IMR-90 (cell line): ENCODE measurements at regions not wholly inside any gene's neighbourhood (a gene's known extent, or its start where the extent isn't known, plus 50 kb on each side); places are given as distances from the start of the nearest gene placed in this dataset.

Source experiments
- ATAC-seq: fragments of 200-7000 bp; cut with Tn5 transposase; 2 replicates; pipeline ENCODE4 v1.9.1; 2020; ENCODE audit warnings: low read depth, mild to moderate bottlenecking, moderate library complexity
- BruUV-seq: library from RNA; stranded (reverse); fragments of 400-500 nt; replicated peaks from 2 replicates; lab custom pipeline; 2021; lab: Mats Ljungman, UMichigan
- CTCF ChIA-PET: fragments of 300-600 bp; formaldehyde crosslinking; extraction: SDS; loops from one replicate; lab custom pipeline; 2021; ENCODE audit warnings: antibody characterized with exemption; lab: Yijun Ruan, JAX
- POLR2A ChIA-PET: fragments of 300-600 bp; sonication (Branson Sonifier 250); formaldehyde crosslinking; loops from one replicate; lab custom pipeline; 2022; ENCODE audit warnings: antibody characterized with exemption; ENCODE audit not compliant: unreplicated experiment; lab: Charles Lee
- DNase-seq: peaks from one replicate; pipeline ENCODE4 v3.0.0; 2013
- H2AFZ ChIP-seq: replicated peaks from 2 replicates; pipeline ENCODE3; 2013; ENCODE audit warnings: low read length, mild to moderate bottlenecking; ENCODE audit not compliant: poor library complexity
- H2AK5ac ChIP-seq: 2 replicates; pipeline ENCODE4 v1.6.1; 2013; ENCODE audit warnings: low read depth, low read length, inconsistent platforms
- H2AK9ac ChIP-seq: replicated peaks from 2 replicates; pipeline ENCODE3; 2013; ENCODE audit warnings: mild to moderate bottlenecking, low read depth, low read length, moderate library complexity; ENCODE audit not compliant: poor library complexity
- H2BK120ac ChIP-seq: 2 replicates; pipeline ENCODE4 v1.6.1; 2013; ENCODE audit warnings: low read depth, low read length, inconsistent platforms
- H2BK15ac ChIP-seq: 3 replicates; pipeline ENCODE4 v1.6.1; 2013; ENCODE audit warnings: low read depth, low read length, inconsistent platforms
- H2BK20ac ChIP-seq: 2 replicates; pipeline ENCODE4 v1.6.1; 2013; ENCODE audit warnings: low read depth, mild to moderate bottlenecking, inconsistent platforms, low read length, moderate library complexity
- H2BK5ac ChIP-seq: 2 replicates; pipeline ENCODE4 v1.6.1; 2013; ENCODE audit warnings: mild to moderate bottlenecking, low read depth, low read length, inconsistent platforms; ENCODE audit not compliant: poor library complexity, severe bottlenecking
- H3K14ac ChIP-seq: replicated peaks from 2 replicates; pipeline ENCODE4 v1.6.1; 2013; ENCODE audit warnings: low read depth, low read length, inconsistent platforms
- H3K18ac ChIP-seq: 2 replicates; pipeline ENCODE4 v1.6.1; 2013; ENCODE audit warnings: low read depth, low read length, control low read depth
- H3K23ac ChIP-seq: 2 replicates; pipeline ENCODE4 v1.6.1; 2013; ENCODE audit warnings: low read depth, low read length, inconsistent platforms
- H3K27ac ChIP-seq: 2 replicates; pipeline ENCODE4 v1.5.1; 2013; ENCODE audit warnings: mild to moderate bottlenecking, control low read depth, low read length; ENCODE audit not compliant: insufficient read depth
- H3K27me3 ChIP-seq: 2 replicates; pipeline ENCODE4 v1.6.1; 2013; ENCODE audit warnings: low read length; ENCODE audit not compliant: control insufficient read depth, insufficient read depth
- H3K36me3 ChIP-seq: 2 replicates; pipeline ENCODE4 v1.6.1; 2013; ENCODE audit warnings: low read length, mixed read lengths; ENCODE audit not compliant: control insufficient read depth, insufficient read depth
- H3K4ac ChIP-seq: 2 replicates; pipeline ENCODE4 v1.6.1; 2013; ENCODE audit warnings: low read depth, low read length, inconsistent platforms
- H3K4me1 ChIP-seq: 2 replicates; pipeline ENCODE4 v1.6.1; 2013; ENCODE audit warnings: low read length, mixed read lengths; ENCODE audit not compliant: control insufficient read depth, insufficient read depth
- H3K4me2 ChIP-seq: 2 replicates; pipeline ENCODE4 v1.6.1; 2013; ENCODE audit warnings: low read depth, mild to moderate bottlenecking, control low read depth, low read length, moderate library complexity
- H3K4me3 ChIP-seq: 2 replicates; pipeline ENCODE4 v1.5.1; 2013; ENCODE audit warnings: low read depth, mild to moderate bottlenecking, control low read depth, low read length, moderate library complexity; ENCODE audit not compliant: insufficient read depth
- H3K56ac ChIP-seq: 2 replicates; pipeline ENCODE4 v1.6.1; 2013; ENCODE audit warnings: low read length, inconsistent platforms; ENCODE audit not compliant: insufficient read depth; ENCODE audit errors: extremely low read depth
- H3K79me1 ChIP-seq, 2 experiments: 2 replicates each; pipeline ENCODE4 v1.6.1; 2013; ENCODE audit warnings: low read length in 2 of 2, inconsistent platforms in 1 of 2, low read depth in 1 of 2
- H3K9ac ChIP-seq: 2 replicates; pipeline ENCODE4 v1.6.1; 2013; ENCODE audit warnings: low read depth, low read length, control low read depth
- H3K9me1 ChIP-seq: 2 replicates; pipeline ENCODE4 v1.6.1; 2013; ENCODE audit warnings: low read length, inconsistent platforms; ENCODE audit not compliant: insufficient read depth
- H3K9me3 ChIP-seq: 2 replicates; pipeline ENCODE4 v1.6.1; 2013; ENCODE audit warnings: low read length; ENCODE audit not compliant: control insufficient read depth, insufficient read depth
- H4K20me1 ChIP-seq: 2 replicates; pipeline ENCODE4 v1.6.1; 2013; ENCODE audit warnings: low read length, inconsistent platforms; ENCODE audit not compliant: insufficient read depth
- H4K5ac ChIP-seq: 2 replicates; pipeline ENCODE4 v1.6.1; 2013; ENCODE audit warnings: mild to moderate bottlenecking, low read depth, low read length, control low read depth
- H4K8ac ChIP-seq, 2 experiments: 2 replicates each; pipeline ENCODE4 v1.6.1; 2013; ENCODE audit warnings: low read depth in 2 of 2, low read length in 2 of 2, control low read depth in 1 of 2, inconsistent platforms in 1 of 2
- H4K91ac ChIP-seq: 2 replicates; pipeline ENCODE4 v1.6.1; 2013; ENCODE audit warnings: low read depth, low read length, inconsistent platforms; ENCODE audit not compliant: insufficient read depth
- BHLHE40 ChIP-seq: fragments of 150-350 bp; IDR thresholded peaks from 2 replicates; pipeline ENCODE4 v1.6.1; 2016; ENCODE audit warnings: mild to moderate bottlenecking, low read depth, low read length
- CEBPB ChIP-seq: IDR thresholded peaks from 2 replicates; pipeline ENCODE4 v1.6.1; 2012; ENCODE audit warnings: low read depth, low read length, improper control_type of control experiment
- CHD1 ChIP-seq: IDR thresholded peaks from 2 replicates; pipeline ENCODE4 v1.6.1; 2012; ENCODE audit warnings: low read depth, low read length, improper control_type of control experiment
- CTCF ChIP-seq: conservative IDR thresholded peaks from 2 replicates; pipeline ENCODE4 v1.5.1; 2012; ENCODE audit warnings: mild to moderate bottlenecking, low read depth, low read length, improper control_type of control experiment
- FOS ChIP-seq: fragments of 150-350 bp; IDR thresholded peaks from 2 replicates; pipeline ENCODE4 v1.6.1; 2016; ENCODE audit warnings: low read depth, low read length
- MAFK ChIP-seq: IDR thresholded peaks from 2 replicates; pipeline ENCODE4 v1.6.1; 2012; ENCODE audit warnings: low read depth, low read length, improper control_type of control experiment
- MAZ ChIP-seq: IDR thresholded peaks from 2 replicates; pipeline ENCODE4 v1.6.1; 2012; ENCODE audit warnings: low read depth, mild to moderate bottlenecking, low read length, improper control_type of control experiment, moderate library complexity, borderline replicate concordance
- MXI1 ChIP-seq: IDR thresholded peaks from 2 replicates; pipeline ENCODE4 v1.6.1; 2012; ENCODE audit warnings: low read depth, mild to moderate bottlenecking, low read length, moderate library complexity, borderline replicate concordance
- NFE2L2 ChIP-seq: fragments of 150-350 bp; IDR thresholded peaks from 2 replicates; pipeline ENCODE4 v1.6.1; 2016; ENCODE audit warnings: low read depth, mild to moderate bottlenecking, low read length
- POLR2A ChIP-seq: IDR thresholded peaks from 2 replicates; pipeline ENCODE4 v1.6.1; 2012; ENCODE audit warnings: mild to moderate bottlenecking, low read depth, low read length
- RAD21 ChIP-seq: IDR thresholded peaks from 2 replicates; pipeline ENCODE4 v1.6.1; 2012; ENCODE audit warnings: low read length, improper control_type of control experiment
- RCOR1 ChIP-seq: IDR thresholded peaks from 2 replicates; pipeline ENCODE4 v1.6.1; 2012; ENCODE audit warnings: mild to moderate bottlenecking, low read length, improper control_type of control experiment; ENCODE audit not compliant: insufficient replicate concordance
- RFX5 ChIP-seq: IDR thresholded peaks from 2 replicates; pipeline ENCODE4 v1.8.0; 2012; ENCODE audit warnings: low read depth, mild to moderate bottlenecking, low read length, moderate library complexity
- SMC3 ChIP-seq: fragments of 150-350 bp; IDR thresholded peaks from 2 replicates; pipeline ENCODE4 v1.6.1; 2016; ENCODE audit warnings: low read depth, mild to moderate bottlenecking, antibody characterized with exemption, low read length, moderate library complexity
- WGBS, 2 experiments: methylation state at CpG; one replicate each; pipeline versions ENCODE4 v1.1.5 to v1.1.7; 2013; ENCODE audit warnings: missing lambda C conversion rate in 2 of 2; ENCODE audit not compliant: insufficient read length in 1 of 2; ENCODE audit errors: extremely low coverage in 2 of 2; 5-methylcytosine and 5-hydroxymethylcytosine counted together
- dilution Hi-C: fragments of 300-500 bp; cut with HindIII; formaldehyde crosslinking; loops from one replicate; pipeline ENCODE4 v1.14.3; 2018; ENCODE audit warnings: low sequenced_read_pairs; ENCODE audit not compliant: unreplicated experiment
- in situ Hi-C: fragments of 300-500 bp; cut with MboI; formaldehyde crosslinking; loops from 3 replicates; pipeline ENCODE4 v1.14.3; 2019; ENCODE audit warnings: low sequenced_read_pairs, inconsistent platforms, mixed read lengths
- intact Hi-C: fragments of 100-400 bp; cut with micrococcal nuclease; formaldehyde crosslinking; loops from 2 replicates; pipeline ENCODE4 v1.10.0; 2022
- TF ChIP-seq, protein P1 (sequence below): fragments of 150-350 bp; IDR thresholded peaks from 2 replicates; pipeline ENCODE4 v1.6.1; 2016; ENCODE audit warnings: low read depth, mild to moderate bottlenecking, low read length, moderate library complexity, borderline replicate concordance
- TF ChIP-seq, protein P2 (sequence below): fragments of 150-350 bp; IDR thresholded peaks from 2 replicates; pipeline ENCODE4 v1.6.1; 2017; ENCODE audit warnings: mild to moderate bottlenecking, antibody characterized with exemption, low read length, low read depth

DNA sequence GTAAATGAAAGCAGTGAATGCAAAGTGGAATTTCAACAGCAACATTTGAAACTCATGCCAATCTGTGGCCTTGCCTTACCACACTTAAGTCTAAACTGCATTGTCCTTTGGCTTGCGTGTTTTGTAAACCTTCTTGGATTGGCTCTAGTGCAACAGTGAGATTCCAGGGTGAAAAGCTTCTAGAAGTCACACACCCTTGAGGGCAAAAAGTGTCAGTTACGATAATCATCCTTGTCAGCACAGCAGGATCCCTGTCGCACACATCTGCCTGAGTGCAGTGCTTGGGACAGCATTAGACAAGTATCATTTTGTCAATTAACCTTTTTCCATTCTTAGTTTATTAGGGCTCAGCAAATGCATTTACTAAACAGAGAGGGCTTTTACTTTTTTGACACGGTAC lies 243.4 kb upstream of the PTBP2 start:
- Histone ChIP-seq H3K9me1 (no peaks in the 10 kb centered on the region), H3K18ac (no peak overlapping the region), H3K4me2 (no peak overlapping the region), H3K4ac (no peak overlapping the region), H3K23ac (no peak overlapping the region), H2AK9ac (no peak overlapping the region), H3K4me3 (no peak overlapping the region), H2BK15ac (no peak overlapping the region), H3K36me3 (no peaks in the 10 kb centered on the region), H3K9me3 (no peaks in the 10 kb centered on the region), H2BK20ac (no peak overlapping the region), H4K20me1 (no peaks in the 10 kb centered on the region), H3K9ac (no peak overlapping the region), H4K8ac (no peak overlapping the region), H2AK5ac (no peak overlapping the region), H3K56ac (no peak overlapping the region), H2AFZ (no peak overlapping the region), H3K27ac (no peak overlapping the region), H3K14ac (no peak overlapping the region), H4K5ac (no peak overlapping the region), H2BK5ac (no peak overlapping the region), H3K79me1 (no peaks in the 10 kb centered on the region), H3K4me1 (peaks cover 1% of the 10 kb centered on the region; the same call in 1 of the 2 replicates), H3K27me3 (no peaks in the 10 kb centered on the region), H2BK120ac (no peak overlapping the region), H4K91ac (no peak overlapping the region)
- dilution Hi-C loops, result no loop called here
- DNase-seq (no peak), ATAC-seq (no peak)
- WGBS, 2 experiments, result 86% methylated on average over 1 of the region's 4 CpGs; no CpG with 5 or more reads in 1 of the 2 experiments
- TF ChIP-seq MAZ (no peak), CEBPB (no peak), BHLHE40 (no peak), RFX5 (no peak), FOS (no peak), RCOR1 (no peak), MAFK (no peak), POLR2A (no peak), CTCF (no peak), SMC3 (no peak), RAD21 (no peak), MXI1 (no peak), NFE2L2 (no peak), CHD1 (no peak)
- TF ChIP-seq, protein P1, sequence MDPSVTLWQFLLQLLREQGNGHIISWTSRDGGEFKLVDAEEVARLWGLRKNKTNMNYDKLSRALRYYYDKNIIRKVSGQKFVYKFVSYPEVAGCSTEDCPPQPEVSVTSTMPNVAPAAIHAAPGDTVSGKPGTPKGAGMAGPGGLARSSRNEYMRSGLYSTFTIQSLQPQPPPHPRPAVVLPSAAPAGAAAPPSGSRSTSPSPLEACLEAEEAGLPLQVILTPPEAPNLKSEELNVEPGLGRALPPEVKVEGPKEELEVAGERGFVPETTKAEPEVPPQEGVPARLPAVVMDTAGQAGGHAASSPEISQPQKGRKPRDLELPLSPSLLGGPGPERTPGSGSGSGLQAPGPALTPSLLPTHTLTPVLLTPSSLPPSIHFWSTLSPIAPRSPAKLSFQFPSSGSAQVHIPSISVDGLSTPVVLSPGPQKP, result no peak
- TF ChIP-seq, protein P2, sequence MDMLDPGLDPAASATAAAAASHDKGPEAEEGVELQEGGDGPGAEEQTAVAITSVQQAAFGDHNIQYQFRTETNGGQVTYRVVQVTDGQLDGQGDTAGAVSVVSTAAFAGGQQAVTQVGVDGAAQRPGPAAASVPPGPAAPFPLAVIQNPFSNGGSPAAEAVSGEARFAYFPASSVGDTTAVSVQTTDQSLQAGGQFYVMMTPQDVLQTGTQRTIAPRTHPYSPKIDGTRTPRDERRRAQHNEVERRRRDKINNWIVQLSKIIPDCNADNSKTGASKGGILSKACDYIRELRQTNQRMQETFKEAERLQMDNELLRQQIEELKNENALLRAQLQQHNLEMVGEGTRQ, result no peak
- POLR2A ChIA-PET, result no interaction called here
- in situ Hi-C loops, result no loop called here
- intact Hi-C loops, result no loop called here
- CTCF ChIA-PET, result no interaction called here
- BruUV-seq, result no TSS peak
